Natural killer cell (primary cell): ENCODE measurements at regions not wholly inside any gene's neighbourhood (a gene's known extent, or its start where the extent isn't known, plus 50 kb on each side); places are given as distances from the start of the nearest gene placed in this dataset.

Experiments used
- ATAC-seq, 3 donors: fragments of 150-1000 bp in 2 of 3; fragments of 200-7000 bp in 1 of 3; cut with Tn5 transposase; 1 replicate in 1 of 3; 2 replicates in 2 of 3; pipeline ENCODE4 v1.10.0; 2021; ENCODE audit warnings: mild to moderate bottlenecking in 2 of 3, moderate library complexity in 2 of 3
- DNase-seq, 2 donors: peaks; one replicate each; pipeline versions ENCODE4 v3.0.0 to v3.0.0-alpha.2; 2013 to 2021; ENCODE audit warnings: mixed read lengths in 1 of 2
- H3K27ac ChIP-seq: one replicate; pipeline ENCODE4 v1.5.1; 2013; ENCODE audit warnings: mild to moderate bottlenecking, low read length
- H3K27me3 ChIP-seq: one replicate; pipeline ENCODE4 v1.6.1; 2013; ENCODE audit warnings: low read length; ENCODE audit not compliant: control insufficient read depth, insufficient read depth
- H3K36me3 ChIP-seq: one replicate; pipeline ENCODE4 v1.6.1; 2013; ENCODE audit warnings: low read length; ENCODE audit not compliant: control insufficient read depth, insufficient read depth
- H3K4me1 ChIP-seq: one replicate; pipeline ENCODE4 v1.6.1; 2013; ENCODE audit warnings: low read length; ENCODE audit not compliant: control insufficient read depth, insufficient read depth
- H3K4me3 ChIP-seq: one replicate; pipeline ENCODE4 v1.5.1; 2013; ENCODE audit warnings: low read length
- H3K9me3 ChIP-seq: one replicate; pipeline ENCODE4 v1.6.1; 2013; ENCODE audit warnings: low read length; ENCODE audit not compliant: control insufficient read depth, insufficient read depth
- H3K27ac Mint-ChIP-seq, 2 donors: one replicate each; pipeline ENCODE4 v1.8.0; 2022; ENCODE audit warnings: mild to moderate bottlenecking in 2 of 2, mixed read lengths in 2 of 2, moderate library complexity in 1 of 2
- H3K27me3 Mint-ChIP-seq, 2 donors: one replicate each; pipeline ENCODE4 v1.8.0; 2022; ENCODE audit warnings: low read depth in 2 of 2, mixed read lengths in 2 of 2
- H3K36me3 Mint-ChIP-seq: one replicate; pipeline ENCODE4 v1.8.0; 2022; ENCODE audit warnings: mixed read lengths
- H3K4me1 Mint-ChIP-seq, 2 donors: one replicate each; pipeline ENCODE4 v1.8.0; 2022; ENCODE audit warnings: mixed read lengths in 2 of 2
- H3K4me3 Mint-ChIP-seq: one replicate; pipeline ENCODE4 v1.8.0; 2022; ENCODE audit warnings: mild to moderate bottlenecking, moderate library complexity, mixed read lengths
- H3K9me3 Mint-ChIP-seq, 2 donors: one replicate each; pipeline ENCODE4 v1.8.0; 2022; ENCODE audit warnings: mixed read lengths in 2 of 2
- WGBS: methylation state at CpG from one replicate; pipeline ENCODE4 v1.1.7; 2013; ENCODE audit warnings: missing lambda C conversion rate; ENCODE audit not compliant: insufficient coverage; 5-methylcytosine and 5-hydroxymethylcytosine counted together
- intact Hi-C: fragments of 100-400 bp; cut with micrococcal nuclease; formaldehyde crosslinking; loops from one replicate; pipeline ENCODE4 v1.14.2; 2022
- TF ChIP-seq, protein P1 (sequence below): fragments of 200-600 bp; IDR thresholded peaks from one replicate; pipeline ENCODE4 v1.8.0; 2022; ENCODE audit warnings: antibody characterized with exemption

DNA sequence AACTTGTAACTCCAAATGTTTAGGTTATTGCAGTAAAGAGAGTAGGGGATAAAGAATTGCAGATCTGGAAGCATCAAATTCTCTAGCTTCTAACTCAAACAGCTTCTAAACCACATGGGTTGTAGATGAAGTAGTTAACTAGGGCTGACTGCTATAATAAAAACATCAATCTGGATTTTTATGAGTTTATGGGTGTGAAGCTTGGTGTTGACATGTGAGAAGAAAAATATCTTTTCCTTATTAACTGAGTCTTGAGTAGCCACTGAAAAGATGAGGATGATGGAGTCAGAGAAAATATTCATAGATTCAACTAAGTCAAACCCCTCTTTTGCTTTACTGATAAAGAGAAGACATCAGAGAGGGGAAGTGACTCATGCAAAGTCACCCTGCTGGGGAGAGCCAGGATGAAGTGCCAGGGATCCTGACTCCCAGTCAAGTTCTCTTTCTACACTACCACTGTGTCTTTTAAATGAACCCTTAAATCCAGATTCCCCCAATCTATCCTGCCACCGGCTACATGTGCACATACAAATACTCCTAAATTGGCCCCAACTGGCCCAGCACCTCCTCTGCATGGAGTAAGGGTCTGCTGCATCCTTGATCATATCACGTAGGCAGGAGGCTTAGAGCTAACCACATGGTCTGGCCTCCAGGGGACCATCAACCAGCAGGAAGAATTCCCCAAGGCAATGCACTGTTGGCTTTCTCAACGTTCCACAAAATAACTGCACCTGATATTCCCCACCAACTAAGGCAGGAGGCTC, 264.0 kb upstream of the CCL2 start:
- H3K4me1 Mint-ChIP-seq, result no peaks in the 10 kb centered on the region
- no peaks in the 10 kb centered on the region for H3K27me3 ChIP-seq
- no peak for DNase-seq
- intact Hi-C loops, result no loop called here
- peaks cover 5 to 9% of the 10 kb centered on the region in 2 donors for H3K27me3 Mint-ChIP-seq
- H3K4me1 ChIP-seq, result no peaks in the 10 kb centered on the region
- no peaks in the 10 kb centered on the region for H3K9me3 Mint-ChIP-seq
- H3K27ac ChIP-seq, result no peak overlapping the region
- no peak overlapping the region for H3K4me3 ChIP-seq
- no peaks in the 10 kb centered on the region for H3K36me3 ChIP-seq
- no peak overlapping the region for H3K4me3 Mint-ChIP-seq
- no peak overlapping the region for H3K27ac Mint-ChIP-seq
- H3K36me3 Mint-ChIP-seq, result no peaks in the 10 kb centered on the region
- no peak for ATAC-seq
- 66% methylated on average over 3 of the region's 3 CpGs for WGBS
- TF ChIP-seq, protein P1, sequence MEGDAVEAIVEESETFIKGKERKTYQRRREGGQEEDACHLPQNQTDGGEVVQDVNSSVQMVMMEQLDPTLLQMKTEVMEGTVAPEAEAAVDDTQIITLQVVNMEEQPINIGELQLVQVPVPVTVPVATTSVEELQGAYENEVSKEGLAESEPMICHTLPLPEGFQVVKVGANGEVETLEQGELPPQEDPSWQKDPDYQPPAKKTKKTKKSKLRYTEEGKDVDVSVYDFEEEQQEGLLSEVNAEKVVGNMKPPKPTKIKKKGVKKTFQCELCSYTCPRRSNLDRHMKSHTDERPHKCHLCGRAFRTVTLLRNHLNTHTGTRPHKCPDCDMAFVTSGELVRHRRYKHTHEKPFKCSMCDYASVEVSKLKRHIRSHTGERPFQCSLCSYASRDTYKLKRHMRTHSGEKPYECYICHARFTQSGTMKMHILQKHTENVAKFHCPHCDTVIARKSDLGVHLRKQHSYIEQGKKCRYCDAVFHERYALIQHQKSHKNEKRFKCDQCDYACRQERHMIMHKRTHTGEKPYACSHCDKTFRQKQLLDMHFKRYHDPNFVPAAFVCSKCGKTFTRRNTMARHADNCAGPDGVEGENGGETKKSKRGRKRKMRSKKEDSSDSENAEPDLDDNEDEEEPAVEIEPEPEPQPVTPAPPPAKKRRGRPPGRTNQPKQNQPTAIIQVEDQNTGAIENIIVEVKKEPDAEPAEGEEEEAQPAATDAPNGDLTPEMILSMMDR, result no peak
- no peaks in the 10 kb centered on the region for H3K9me3 ChIP-seq

DNA sequence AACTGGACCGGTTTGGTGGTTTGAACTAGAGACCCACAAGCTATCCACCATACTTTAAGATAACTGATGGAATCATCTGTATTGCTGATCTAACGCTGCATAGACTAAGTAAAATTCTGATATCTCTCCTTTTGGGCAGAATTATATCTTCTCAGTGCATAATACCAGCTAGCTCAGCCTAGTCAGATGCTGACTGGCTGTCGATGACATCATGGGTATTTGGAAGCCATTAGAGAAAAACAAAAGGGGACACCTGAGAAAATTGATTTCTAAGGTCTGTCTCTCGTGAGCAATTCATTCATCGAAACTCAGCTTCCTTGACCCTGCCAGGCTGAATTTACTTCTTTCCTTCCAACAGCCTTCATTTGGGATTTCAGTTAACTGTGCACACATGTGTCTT, 263.0 kb upstream of the CCL2 start:
- Mint-ChIP-seq H3K27ac (no peak overlapping the region), H3K27me3 (peaks cover 5 to 9% of the 10 kb centered on the region in 2 donors), H3K4me3 (no peak overlapping the region), H3K4me1 (no peaks in the 10 kb centered on the region), H3K9me3 (no peaks in the 10 kb centered on the region), H3K36me3 (no peaks in the 10 kb centered on the region)
- TF ChIP-seq, protein P1, result no peak
- H3K4me3 ChIP-seq, result no peak overlapping the region
- H3K4me1 ChIP-seq, result no peaks in the 10 kb centered on the region
- no peaks in the 10 kb centered on the region for H3K36me3 ChIP-seq
- DNase-seq, result no peak
- no peaks in the 10 kb centered on the region for H3K9me3 ChIP-seq
- 74% methylated on average over 5 of the region's 5 CpGs for WGBS
- no peak for ATAC-seq
- H3K27me3 ChIP-seq, result no peaks in the 10 kb centered on the region
- no peak overlapping the region for H3K27ac ChIP-seq
- intact Hi-C loops, result no loop called here

DNA sequence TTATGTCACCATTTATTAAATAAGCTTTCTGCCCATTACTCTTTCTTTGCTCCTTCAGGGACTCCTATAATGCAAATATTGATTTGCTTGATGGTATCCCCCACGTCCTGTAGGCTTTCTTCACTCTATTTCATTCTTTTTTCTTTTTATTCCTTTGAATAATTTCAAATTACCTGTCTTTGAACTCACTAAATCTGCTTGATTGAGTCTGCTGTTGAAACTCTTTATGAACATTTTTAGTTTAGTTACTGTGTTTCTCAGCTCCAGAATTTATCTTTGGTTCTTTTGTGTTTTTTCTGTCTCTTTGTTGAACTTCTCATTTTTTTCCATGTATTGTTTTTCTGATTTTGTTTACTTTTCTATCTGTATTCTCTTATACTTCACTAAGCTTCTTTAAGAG, 254.4 kb upstream of the CCL2 start:
- TF ChIP-seq, protein P1, result no peak
- H3K4me3 ChIP-seq, result no peak overlapping the region
- Mint-ChIP-seq H3K9me3 (peaks cover 7 to 14% of the 10 kb centered on the region in 2 donors), H3K27me3 (peaks cover 8 to 11% of the 10 kb centered on the region in 2 donors), H3K4me1 (no peaks in the 10 kb centered on the region), H3K4me3 (no peak overlapping the region), H3K36me3 (peaks cover 9% of the 10 kb centered on the region), H3K27ac (no peak overlapping the region)
- H3K36me3 ChIP-seq, result no peaks in the 10 kb centered on the region
- ATAC-seq, result no peak
- H3K9me3 ChIP-seq, result peaks cover 10% of the 10 kb centered on the region
- peaks cover 2% of the 10 kb centered on the region for H3K27me3 ChIP-seq
- no peak for DNase-seq
- no peaks in the 10 kb centered on the region for H3K4me1 ChIP-seq
- intact Hi-C loops, result no loop called here
- WGBS, result 50% methylated on average over 1 of the region's 1 CpG
- no peak overlapping the region for H3K27ac ChIP-seq

DNA sequence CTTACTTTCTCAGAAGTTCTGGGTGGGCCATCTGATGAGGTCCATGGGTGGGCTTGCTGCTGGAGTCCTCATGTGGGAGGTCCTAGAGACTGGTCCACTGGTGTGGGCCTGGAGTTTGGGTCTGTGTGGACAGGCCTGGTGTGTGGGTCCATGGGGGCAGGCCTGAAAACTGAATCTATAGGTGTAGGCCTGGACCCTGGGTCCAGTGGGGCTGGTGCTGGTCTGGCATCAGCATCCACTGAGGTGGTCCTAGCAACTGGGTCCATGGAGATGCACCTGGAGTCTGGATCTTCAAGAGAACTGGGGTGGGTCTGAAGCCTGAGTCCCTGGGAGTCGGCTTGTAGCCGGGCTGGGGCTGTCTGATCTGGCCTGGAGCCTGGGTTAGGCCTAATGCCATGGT, 253.8 kb upstream of the CCL2 start:
- ATAC-seq (no peak), DNase-seq (no peak)
- Mint-ChIP-seq H3K36me3 (peaks cover 9% of the 10 kb centered on the region), H3K27ac (no peak overlapping the region), H3K27me3 (peaks cover 8 to 14% of the 10 kb centered on the region in 2 donors), H3K9me3 (peaks cover 7 to 14% of the 10 kb centered on the region in 2 donors), H3K4me1 (no peaks in the 10 kb centered on the region), H3K4me3 (no peak overlapping the region)
- H3K4me1 ChIP-seq, result no peaks in the 10 kb centered on the region
- 83% methylated on average over 2 of the region's 2 CpGs for WGBS
- TF ChIP-seq, protein P1, result no peak
- H3K4me3 ChIP-seq, result no peak overlapping the region
- H3K27ac ChIP-seq, result no peak overlapping the region
- peaks cover 2% of the 10 kb centered on the region for H3K27me3 ChIP-seq
- no peaks in the 10 kb centered on the region for H3K36me3 ChIP-seq
- intact Hi-C loops, result no loop called here
- peaks cover 10% of the 10 kb centered on the region for H3K9me3 ChIP-seq
